MG63 (cell line): ENCODE measurements at regions not wholly inside any gene's neighbourhood (a gene's known extent, or its start where the extent isn't known, plus 50 kb on each side); places are given as distances from the start of the nearest gene placed in this dataset.
"Not testable (repeated sequence)": the region's sequence is repeated elsewhere in the genome, so short reads cannot be mapped to it uniquely, and the experiment has no call there.

Experiments
- DNase-seq: peaks from one replicate; pipeline ENCODE4 v3.0.0-alpha.2; 2020
- H3K27me3 ChIP-seq: fragments of 250-450 bp; sonication (Bioruptor Pico); 2 replicates; pipeline ENCODE4 v1.5.1; 2020; ENCODE audit warnings: mild to moderate bottlenecking, moderate library complexity
- H3K36me3 ChIP-seq: fragments of 250-450 bp; sonication (Bioruptor Pico); 2 replicates; pipeline ENCODE4 v1.5.1; 2020; ENCODE audit warnings: mild to moderate bottlenecking, moderate library complexity
- H3K4me3 ChIP-seq: fragments of 250-450 bp; sonication (Bioruptor Pico); 2 replicates; pipeline ENCODE4 v1.5.1; 2020; ENCODE audit warnings: mild to moderate bottlenecking, moderate library complexity
- H3K9me3 ChIP-seq: fragments of 250-450 bp; sonication (Bioruptor Pico); 2 replicates; pipeline ENCODE4 v1.5.1; 2020; ENCODE audit warnings: mild to moderate bottlenecking, moderate library complexity

DNA sequence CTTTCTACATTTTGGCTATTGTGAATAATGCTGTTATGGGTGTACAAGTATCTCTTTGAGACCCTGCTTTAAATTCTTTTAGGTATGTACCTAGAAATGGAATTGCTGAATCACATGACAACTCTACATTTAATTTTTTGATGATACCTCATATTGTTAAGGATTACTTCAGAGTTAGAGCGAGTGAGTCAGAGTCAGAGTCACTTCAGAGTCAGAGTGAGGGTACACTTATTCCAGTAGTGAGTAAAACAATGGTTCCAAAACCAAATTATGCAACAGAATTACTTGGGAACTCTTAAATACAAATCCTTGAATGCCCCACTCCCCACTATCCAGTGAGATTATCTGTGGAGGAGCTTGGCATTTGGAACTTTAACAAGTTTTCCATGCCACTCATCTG is 50.3 kb upstream of the SNRK start:
- Histone ChIP-seq H3K9me3 (no peaks in the 10 kb centered on the region), H3K4me3 (no peak overlapping the region), H3K27me3 (no peaks in the 10 kb centered on the region), H3K36me3 (no peaks in the 10 kb centered on the region)
- DNase-seq, result no peak

DNA sequence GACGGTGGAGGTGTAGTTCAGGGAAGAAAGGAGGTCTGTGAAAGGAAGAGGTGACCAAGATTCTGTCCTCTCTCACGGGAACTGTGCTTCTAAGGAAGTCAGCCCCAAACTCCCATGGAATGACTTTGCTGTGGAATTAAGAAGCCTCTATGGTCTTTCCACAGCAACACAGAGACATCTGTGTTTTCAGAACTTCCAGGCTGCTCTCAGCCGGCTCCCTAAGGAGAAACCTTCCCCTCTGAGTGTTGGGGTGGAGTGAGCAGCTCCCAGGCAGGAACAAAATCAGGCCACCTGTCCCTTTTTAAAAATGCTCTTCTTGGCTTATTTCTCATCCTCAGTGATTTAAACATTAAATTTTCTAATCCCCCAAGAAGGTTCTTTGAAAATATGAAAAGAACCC is 53.3 kb upstream of the SNRK start:
- no peak overlapping the region for H3K4me3 ChIP-seq
- no peaks in the 10 kb centered on the region for H3K9me3 ChIP-seq
- no peaks in the 10 kb centered on the region for H3K36me3 ChIP-seq
- no peak for DNase-seq
- H3K27me3 ChIP-seq, result no peaks in the 10 kb centered on the region

DNA sequence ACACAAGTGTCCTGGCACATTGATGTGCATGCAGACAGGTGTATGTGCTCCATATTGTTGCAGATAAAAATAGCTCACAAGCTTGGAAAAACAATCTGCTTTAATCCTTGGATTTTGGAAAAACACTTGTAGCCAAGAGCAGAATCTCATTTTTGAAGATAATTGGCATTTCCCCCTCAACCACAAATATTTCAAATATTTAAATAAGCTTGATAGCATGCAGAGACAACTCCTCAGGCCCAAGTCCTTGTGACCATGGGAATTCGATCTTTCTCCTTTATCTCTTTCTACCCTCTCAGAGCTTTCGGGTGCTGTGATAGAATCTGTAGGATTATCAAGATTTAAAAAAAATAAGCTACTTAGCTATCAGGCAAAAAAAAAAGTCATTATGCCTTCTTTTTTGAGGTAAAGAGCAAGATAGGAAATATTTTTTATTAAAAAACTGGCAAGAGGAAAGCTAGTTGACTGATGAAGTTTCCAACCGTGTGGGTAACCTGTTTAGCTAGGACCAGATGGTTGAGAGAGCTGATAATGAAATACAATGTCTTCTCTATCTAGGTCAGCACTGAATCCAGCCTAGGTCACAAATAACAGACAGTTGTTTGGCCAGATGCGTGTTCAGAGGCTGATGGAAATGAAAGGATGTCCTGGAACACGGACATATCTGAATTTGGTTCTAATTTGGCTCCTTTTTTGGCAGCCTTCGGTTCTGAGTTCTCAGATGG is 54.9 kb upstream of the SNRK start:
- no peak overlapping the region for H3K4me3 ChIP-seq
- no peak for DNase-seq
- no peaks in the 10 kb centered on the region for H3K36me3 ChIP-seq
- no peaks in the 10 kb centered on the region for H3K9me3 ChIP-seq
- no peaks in the 10 kb centered on the region for H3K27me3 ChIP-seq

DNA sequence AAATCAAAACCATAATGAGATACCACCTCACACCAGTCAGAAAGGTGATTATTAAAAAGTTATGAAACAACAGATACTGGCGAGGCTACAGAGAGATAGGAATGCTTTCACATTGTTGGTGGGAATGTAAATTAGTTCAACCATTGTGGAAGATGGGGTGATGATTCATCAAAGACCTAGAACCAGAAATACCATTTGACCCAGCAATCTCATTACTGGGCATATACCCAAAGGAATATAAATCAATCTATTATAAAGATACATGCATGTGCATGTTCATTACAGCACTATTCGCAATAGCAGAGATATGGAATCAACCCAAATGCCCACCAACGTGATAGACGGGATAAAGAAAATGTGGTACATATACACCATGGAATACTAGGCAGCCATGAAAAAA is 56.5 kb upstream of the SNRK start:
- DNase-seq, H3K9me3 ChIP-seq, H3K36me3 ChIP-seq, H3K4me3 ChIP-seq, H3K27me3 ChIP-seq: not testable (repeated sequence)

DNA sequence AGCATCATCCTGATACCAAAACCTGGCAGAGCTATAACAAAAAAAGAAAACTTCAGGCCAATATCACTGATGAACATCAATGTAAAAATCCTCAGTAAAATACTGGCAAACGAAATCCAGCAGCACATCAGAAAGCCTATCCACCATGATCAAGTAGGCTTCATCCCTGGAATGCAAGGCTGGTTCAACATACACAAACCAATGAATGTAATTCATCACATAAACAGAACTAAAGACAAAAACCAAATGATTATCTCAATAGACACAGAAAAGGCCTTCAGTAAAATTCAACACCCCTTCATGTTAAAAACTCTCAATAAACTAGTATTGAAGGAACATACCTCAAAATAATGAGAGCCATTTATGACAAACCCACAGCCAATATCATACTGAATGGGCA is 58.7 kb upstream of the SNRK start:
- not testable (repeated sequence) for H3K27me3 ChIP-seq, DNase-seq, H3K9me3 ChIP-seq, H3K36me3 ChIP-seq, H3K4me3 ChIP-seq

DNA sequence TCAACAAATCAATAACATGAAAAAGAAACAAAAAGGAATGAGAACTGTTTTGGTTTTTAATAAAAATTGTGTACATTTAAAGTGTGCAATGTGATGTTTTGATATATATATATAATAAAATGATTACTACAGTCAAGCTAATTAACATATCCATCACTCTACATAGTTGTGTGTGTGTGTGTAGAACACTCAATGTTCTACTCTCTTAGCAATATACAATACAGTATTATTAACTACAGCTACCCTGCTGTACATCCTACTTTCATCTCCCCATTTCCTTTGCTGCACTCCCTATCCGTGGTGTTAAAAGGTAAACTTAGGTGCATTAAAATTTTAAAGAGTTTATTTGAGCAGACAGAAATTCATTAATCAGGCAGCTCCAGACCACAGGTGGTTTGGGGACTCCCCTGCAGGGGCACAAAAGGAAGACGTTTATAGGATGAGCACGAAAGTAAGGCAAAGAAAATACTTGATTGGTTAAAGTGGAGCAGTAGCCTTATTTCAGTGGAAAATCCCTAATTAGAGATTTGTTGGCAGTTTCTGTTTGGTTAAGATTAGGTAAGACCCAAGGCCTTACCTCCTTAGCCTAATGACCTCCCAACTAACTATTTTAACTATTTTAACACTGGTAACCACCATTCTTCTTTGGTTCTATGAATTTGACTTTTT is 61.8 kb upstream of the SNRK start:
- Histone ChIP-seq H3K9me3 (no peaks in the 10 kb centered on the region; the same call in 1 of the 2 replicates), H3K27me3 (no peaks in the 10 kb centered on the region), H3K36me3 (no peaks in the 10 kb centered on the region), H3K4me3 (no peak overlapping the region)
- no peak for DNase-seq

DNA sequence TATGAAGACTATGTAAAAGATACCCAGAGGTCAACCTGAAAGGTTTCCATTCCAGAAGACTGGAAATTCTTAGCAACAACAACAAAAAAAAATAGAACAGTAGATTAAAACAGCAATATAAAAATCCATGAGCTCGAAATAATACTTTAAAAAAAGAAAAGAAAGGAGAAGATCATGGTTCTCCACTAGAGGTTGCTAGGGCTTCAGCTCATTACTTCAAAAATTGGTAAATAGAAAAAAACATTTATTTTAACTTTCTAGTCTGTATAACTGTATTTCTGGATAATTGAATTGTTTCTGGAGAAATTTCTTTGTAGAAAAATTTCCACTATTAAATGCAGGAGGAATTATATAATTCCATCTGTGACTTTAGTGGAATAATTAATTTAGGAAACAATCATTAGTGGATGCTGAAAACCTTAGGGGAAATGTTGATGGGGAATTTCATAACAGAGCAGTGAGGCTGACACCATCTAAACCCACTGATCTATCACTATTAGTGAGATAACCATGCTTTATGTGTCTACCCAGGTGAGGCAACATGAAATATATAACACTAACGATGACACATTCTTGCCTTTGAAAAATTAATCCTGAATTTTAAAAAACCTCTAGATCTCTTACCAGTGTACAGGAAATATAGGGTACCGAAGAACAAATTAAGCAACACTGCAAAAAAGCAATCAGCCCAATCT is 62.5 kb upstream of the SNRK start:
- no peak for DNase-seq
- H3K27me3 ChIP-seq, result no peaks in the 10 kb centered on the region
- no peaks in the 10 kb centered on the region; the same call in 1 of the 2 replicates for H3K9me3 ChIP-seq
- no peaks in the 10 kb centered on the region for H3K36me3 ChIP-seq
- no peak overlapping the region for H3K4me3 ChIP-seq

DNA sequence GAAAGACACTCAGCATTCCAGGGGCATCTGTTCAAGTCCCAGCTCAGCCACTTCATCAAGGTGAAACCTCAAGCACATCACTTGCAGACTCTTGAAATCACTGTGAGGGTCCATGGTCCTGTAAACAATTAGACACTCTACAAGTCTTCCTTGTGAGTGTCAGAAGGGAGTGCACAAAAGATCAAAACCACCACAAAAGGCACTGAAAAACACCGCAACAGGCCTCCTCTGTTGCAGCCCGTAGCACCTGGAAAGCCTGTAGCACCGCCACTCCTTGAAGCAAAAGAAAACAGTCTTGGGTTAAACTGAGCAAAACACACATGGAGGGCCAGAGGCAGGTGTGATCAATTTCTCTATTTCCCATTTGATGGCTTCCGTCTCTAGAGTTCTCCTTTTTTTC is 63.8 kb upstream of the SNRK start:
- H3K4me3 ChIP-seq, result no peak overlapping the region
- no peak for DNase-seq
- H3K36me3 ChIP-seq, result no peaks in the 10 kb centered on the region

DNA sequence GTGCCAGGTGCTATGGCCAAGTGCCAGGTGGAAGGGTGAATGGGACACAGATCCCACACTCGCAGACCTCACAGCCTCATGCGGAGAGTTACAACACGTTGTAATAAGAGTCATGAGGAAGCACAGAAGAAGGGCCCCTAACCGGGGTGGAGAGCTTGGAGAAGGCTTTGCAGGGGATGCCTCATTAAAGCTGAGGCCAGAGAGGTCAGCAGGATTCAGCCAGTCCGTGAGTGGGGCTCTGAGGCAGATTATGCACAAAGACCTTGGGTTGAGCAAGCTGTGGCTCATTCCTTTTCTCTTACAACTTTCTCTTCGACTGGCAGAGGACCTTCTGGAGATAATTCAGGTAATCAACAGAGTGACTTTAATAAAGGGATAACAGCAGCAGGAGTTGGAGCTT is 65.3 kb upstream of the SNRK start:
- Histone ChIP-seq H3K27me3 (no peaks in the 10 kb centered on the region), H3K4me3 (no peak overlapping the region), H3K9me3 (no peaks in the 10 kb centered on the region; the same call in 1 of the 2 replicates), H3K36me3 (no peaks in the 10 kb centered on the region)
- no peak for DNase-seq

More for the DNA sequence above, 63.8 kb upstream of the SNRK start:
- no peaks in the 10 kb centered on the region; the same call in 1 of the 2 replicates for H3K9me3 ChIP-seq
- no peaks in the 10 kb centered on the region for H3K27me3 ChIP-seq

DNA sequence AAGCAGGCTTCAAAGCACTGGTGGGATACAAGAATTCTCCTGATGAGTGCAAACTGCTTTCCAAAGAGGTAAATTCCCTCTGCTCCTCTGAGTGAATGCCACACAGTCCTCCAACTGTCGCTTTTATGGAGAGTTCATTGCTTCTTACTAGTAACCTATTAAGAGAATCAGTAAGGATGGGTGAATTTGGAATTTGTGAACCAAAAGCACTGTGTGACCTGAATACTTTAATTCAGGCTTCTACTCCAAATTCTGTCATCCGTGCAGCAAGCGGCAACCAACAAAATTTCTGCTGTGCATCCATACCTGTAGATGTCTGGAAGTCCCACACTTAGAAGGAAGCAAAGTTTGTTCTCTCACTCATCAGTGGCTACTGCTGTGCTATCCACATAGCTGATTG is 66.7 kb upstream of the SNRK start:
- no peak overlapping the region for H3K4me3 ChIP-seq
- no peaks in the 10 kb centered on the region for H3K27me3 ChIP-seq
- no peak for DNase-seq
- H3K9me3 ChIP-seq, result no peaks in the 10 kb centered on the region; the same call in 1 of the 2 replicates
- no peaks in the 10 kb centered on the region for H3K36me3 ChIP-seq

DNA sequence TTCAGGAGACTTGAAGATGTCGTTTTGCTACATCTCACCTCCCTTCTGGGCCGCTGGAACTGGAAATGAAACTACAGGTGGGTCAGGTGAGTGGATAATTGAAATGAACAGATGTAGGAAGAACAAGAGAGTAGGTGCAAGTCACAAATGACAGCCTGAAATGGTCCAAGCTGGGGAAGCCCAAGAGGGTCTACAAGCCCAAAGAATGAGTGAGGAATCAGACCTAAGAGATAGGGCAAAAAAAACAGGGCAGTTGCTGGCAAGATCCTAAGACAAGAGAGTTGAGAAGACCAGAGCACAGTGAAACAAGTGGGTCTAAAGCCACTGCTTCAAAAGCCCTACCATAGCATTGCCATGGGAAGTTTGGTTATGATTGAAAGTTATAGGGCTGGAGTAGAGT is 67.4 kb upstream of the SNRK start:
- Histone ChIP-seq H3K36me3 (no peaks in the 10 kb centered on the region), H3K9me3 (no peaks in the 10 kb centered on the region; the same call in 1 of the 2 replicates), H3K27me3 (no peaks in the 10 kb centered on the region), H3K4me3 (no peak overlapping the region)
- no peak for DNase-seq

DNA sequence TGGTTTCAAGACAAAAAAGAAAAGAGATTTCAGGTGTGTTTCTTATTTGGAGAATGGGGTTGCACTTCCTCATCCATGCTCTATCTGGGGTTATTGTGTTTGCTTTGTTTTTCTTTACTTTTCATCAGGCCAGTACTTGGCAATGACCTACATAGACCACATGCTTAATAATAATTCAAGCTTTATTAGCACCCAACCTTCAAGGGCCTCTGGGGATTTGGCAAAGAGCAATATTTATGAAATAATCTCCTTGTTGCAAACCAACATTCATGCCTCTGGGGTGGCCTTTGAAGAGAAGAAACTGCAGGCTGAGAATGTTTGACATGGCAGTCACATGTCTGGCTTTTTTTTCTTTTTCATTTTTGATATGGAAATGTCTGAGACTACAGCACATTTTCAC is 68.2 kb upstream of the SNRK start:
- H3K9me3 ChIP-seq, result no peaks in the 10 kb centered on the region; the same call in 1 of the 2 replicates
- no peak overlapping the region for H3K4me3 ChIP-seq
- H3K27me3 ChIP-seq, result no peaks in the 10 kb centered on the region
- H3K36me3 ChIP-seq, result no peaks in the 10 kb centered on the region
- no peak for DNase-seq

DNA sequence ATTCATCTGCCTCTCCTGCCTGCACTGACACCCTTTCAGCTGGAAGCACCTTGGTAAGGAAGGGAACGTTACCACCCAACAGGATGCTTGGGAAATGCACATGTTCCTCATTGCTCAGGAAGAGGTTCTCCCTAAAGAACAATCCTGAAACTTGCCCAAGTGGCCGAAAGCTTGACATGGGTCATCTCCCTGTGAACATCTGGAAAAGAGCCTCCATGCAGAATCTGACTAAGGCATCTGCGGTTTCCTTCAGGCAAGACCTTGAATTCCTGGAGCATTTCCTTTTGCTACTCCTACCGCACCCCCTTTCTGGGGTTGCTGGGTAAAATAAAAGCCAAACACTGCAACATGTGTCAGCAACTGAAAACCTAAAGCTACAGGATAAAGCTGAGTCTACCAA is 68.7 kb upstream of the SNRK start:
- H3K36me3 ChIP-seq, result no peaks in the 10 kb centered on the region
- no peaks in the 10 kb centered on the region for H3K27me3 ChIP-seq
- DNase-seq, result no peak
- H3K9me3 ChIP-seq, result no peaks in the 10 kb centered on the region
- H3K4me3 ChIP-seq, result no peak overlapping the region

DNA sequence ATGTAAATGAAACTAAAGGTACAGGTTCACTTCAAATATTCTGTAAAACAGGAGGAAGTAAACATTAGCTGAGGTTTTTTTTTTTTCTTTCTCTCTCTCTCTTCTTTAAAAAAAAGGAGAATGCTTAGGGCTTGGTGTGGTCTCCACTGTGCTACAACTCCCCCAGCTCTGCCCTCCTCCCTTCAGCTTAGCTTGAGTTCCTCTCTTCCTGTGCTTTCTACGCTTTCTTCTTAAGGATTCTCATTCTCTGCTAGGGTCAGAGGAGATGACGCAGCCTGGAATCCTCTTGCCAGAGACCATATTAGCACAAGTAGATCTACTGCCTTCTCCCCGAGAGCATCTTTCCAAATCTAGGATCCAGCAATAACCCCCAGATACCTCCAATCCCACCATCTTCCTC is 69.1 kb upstream of the SNRK start:
- Histone ChIP-seq H3K36me3 (no peaks in the 10 kb centered on the region), H3K4me3 (no peak overlapping the region), H3K27me3 (no peaks in the 10 kb centered on the region), H3K9me3 (no peaks in the 10 kb centered on the region)
- no peak for DNase-seq

DNA sequence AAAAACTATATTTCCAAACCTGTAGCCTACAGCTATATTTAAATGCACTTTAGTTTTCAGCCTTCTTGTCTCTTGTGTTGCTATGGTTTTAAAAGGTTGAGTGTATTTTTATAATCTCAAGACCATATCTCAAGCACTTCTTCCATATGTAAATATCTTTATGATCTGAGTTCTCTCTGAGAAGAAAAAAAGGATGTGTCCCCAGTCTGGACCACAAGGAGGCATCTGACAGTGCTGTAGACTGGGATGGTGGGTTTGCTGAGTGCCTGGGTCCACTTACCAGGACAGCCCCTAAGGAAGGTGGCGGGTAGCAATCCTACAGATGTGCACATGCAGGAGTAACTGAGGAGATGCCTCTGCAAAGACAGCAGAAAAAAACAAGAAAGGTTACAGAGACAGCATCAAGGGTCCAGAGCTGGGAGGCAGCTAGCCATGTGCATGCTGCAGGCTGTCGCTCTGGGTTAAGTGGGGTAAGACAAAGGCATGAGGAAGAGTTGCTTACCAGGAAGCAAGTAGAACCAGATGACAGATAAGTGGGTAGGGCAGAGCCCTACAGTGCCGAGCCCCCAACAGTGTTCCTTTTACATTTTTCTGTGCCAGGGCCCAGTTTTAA is 70.6 kb upstream of the SNRK start:
- H3K4me3 ChIP-seq, result no peak overlapping the region
- no peaks in the 10 kb centered on the region for H3K9me3 ChIP-seq
- no peak for DNase-seq
- H3K27me3 ChIP-seq, result no peaks in the 10 kb centered on the region
- no peaks in the 10 kb centered on the region for H3K36me3 ChIP-seq

DNA sequence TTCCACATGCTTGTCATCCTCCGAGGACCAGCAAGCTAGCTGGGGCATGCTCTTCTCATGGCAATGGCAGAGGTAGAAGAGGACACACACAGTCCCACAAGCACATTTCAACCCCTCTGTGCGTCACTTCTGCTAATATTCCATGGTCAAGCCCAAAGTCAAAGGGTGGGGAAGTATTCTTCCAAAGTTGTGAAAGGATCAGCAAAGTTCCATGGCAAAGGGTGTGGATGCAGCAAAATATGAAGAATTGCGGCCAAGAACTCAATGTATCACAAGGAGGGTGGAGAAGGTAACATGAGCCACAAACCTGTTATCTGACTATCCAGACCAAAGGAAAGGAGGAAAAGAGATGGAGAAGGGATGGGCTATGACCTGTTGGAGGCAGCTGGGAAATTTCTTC is 71.2 kb upstream of the SNRK start:
- Histone ChIP-seq H3K27me3 (no peaks in the 10 kb centered on the region), H3K36me3 (no peaks in the 10 kb centered on the region), H3K4me3 (no peak overlapping the region), H3K9me3 (no peaks in the 10 kb centered on the region)
- no peak for DNase-seq

DNA sequence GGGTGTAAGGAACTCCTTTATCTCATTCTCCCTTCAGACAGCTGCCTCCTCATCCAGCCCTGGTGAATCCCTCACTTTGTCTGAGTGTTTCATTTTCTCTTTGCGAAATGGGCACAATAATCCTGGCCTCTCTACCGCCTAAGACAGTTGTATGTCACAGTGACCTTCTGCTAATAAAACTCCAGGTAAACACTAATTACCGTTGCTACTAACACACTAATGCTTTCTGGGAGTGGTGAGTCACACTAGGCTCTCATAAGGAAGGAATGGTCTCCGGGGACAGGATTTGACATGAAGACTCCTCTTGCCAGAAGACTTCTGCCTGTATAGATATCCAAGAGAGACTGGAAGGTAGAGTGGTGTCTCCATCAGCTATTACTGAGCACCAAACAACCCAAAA is 71.7 kb upstream of the SNRK start:
- Histone ChIP-seq H3K27me3 (no peaks in the 10 kb centered on the region), H3K9me3 (no peaks in the 10 kb centered on the region), H3K36me3 (no peaks in the 10 kb centered on the region), H3K4me3 (no peak overlapping the region)
- no peak for DNase-seq
